OCI-LY1 (cell line): ENCODE measurements at regions not wholly inside any gene's neighbourhood (a gene's known extent, or its start where the extent isn't known, plus 50 kb on each side); places are given as distances from the start of the nearest gene placed in this dataset.

ENCODE experiments used
- H2AFZ ChIP-seq: fragments of 200-600 bp; sonication (generic), shearing (Covaris generic); 2 replicates; pipeline ENCODE4 v1.6.0; 2014; ENCODE audit warnings: antibody characterized with exemption, mild to moderate bottlenecking, low read length
- H3F3A ChIP-seq: fragments of 200-600 bp; sonication (generic), shearing (Covaris generic); 2 replicates; pipeline ENCODE4 v1.6.0; 2014; ENCODE audit warnings: mild to moderate bottlenecking, antibody characterized with exemption, low read length, moderate library complexity; ENCODE audit not compliant: insufficient read depth
- H3K27ac ChIP-seq: fragments of 200-600 bp; sonication (generic); 2 replicates; pipeline ENCODE4 v1.5.1; 2014; ENCODE audit warnings: low read length, mixed run types, mild to moderate bottlenecking, low read depth; ENCODE audit not compliant: poor library complexity, severe bottlenecking
- H3K27me3 ChIP-seq: fragments of 200-600 bp; sonication (generic); 2 replicates; pipeline ENCODE4 v1.6.0; 2014; ENCODE audit warnings: antibody characterized with exemption, mild to moderate bottlenecking, low read length, moderate library complexity; ENCODE audit not compliant: insufficient read depth
- H3K36me3 ChIP-seq: fragments of 200-600 bp; sonication (generic); 2 replicates; pipeline ENCODE4 v1.6.1; 2014; ENCODE audit warnings: mild to moderate bottlenecking, antibody characterized with exemption, low read length, moderate library complexity, mixed read lengths; ENCODE audit not compliant: insufficient read depth
- H3K4me1 ChIP-seq: fragments of 200-600 bp; sonication (generic); 2 replicates; pipeline ENCODE4 v1.5.1; 2014; ENCODE audit warnings: mild to moderate bottlenecking, low read length, moderate library complexity; ENCODE audit not compliant: insufficient read depth, severe bottlenecking
- H3K4me2 ChIP-seq: fragments of 200-600 bp; sonication (generic), shearing (Covaris generic); 2 replicates; pipeline ENCODE4 v1.6.1; 2014; ENCODE audit warnings: low read length
- H3K4me3 ChIP-seq: fragments of 200-600 bp; sonication (generic); 2 replicates; pipeline ENCODE4 v1.5.1; 2014; ENCODE audit warnings: low read length, low read depth, mild to moderate bottlenecking, mixed read lengths; ENCODE audit not compliant: poor library complexity, severe bottlenecking
- H3K79me2 ChIP-seq: fragments of 200-600 bp; shearing (Covaris generic); 2 replicates; pipeline ENCODE4 v1.6.1; 2016; ENCODE audit warnings: mixed run types, low read length, mixed read lengths; ENCODE audit not compliant: insufficient read depth
- H3K9ac ChIP-seq: fragments of 200-600 bp; sonication (generic), shearing (Covaris generic); 2 replicates; pipeline ENCODE4 v1.6.1; 2014; ENCODE audit warnings: mild to moderate bottlenecking, low read length, mixed read lengths
- H3K9me2 ChIP-seq: fragments of 200-600 bp; sonication (generic), shearing (Covaris generic); 2 replicates; pipeline ENCODE4 v1.6.1; 2014; ENCODE audit warnings: low read depth, mild to moderate bottlenecking, low read length, mixed read lengths
- H3K9me3 ChIP-seq: fragments of 200-600 bp; shearing (Covaris generic); 2 replicates; pipeline ENCODE4 v1.6.1; 2014; ENCODE audit warnings: low read length, mixed read lengths
- H4K20me1 ChIP-seq: fragments of 200-600 bp; sonication (generic), shearing (Covaris generic); 2 replicates; pipeline ENCODE4 v1.6.0; 2016; ENCODE audit warnings: mild to moderate bottlenecking, low read length; ENCODE audit not compliant: insufficient read depth
- EZH2 ChIP-seq: fragments of 200-600 bp; sonication (generic), shearing (Covaris generic); IDR thresholded peaks from 2 replicates; pipeline ENCODE4 v1.8.0; 2017; ENCODE audit warnings: borderline replicate concordance, mixed run types, mild to moderate bottlenecking, antibody characterized with exemption, low read length, moderate library complexity, mixed read lengths
- TF ChIP-seq, protein P1 (sequence below): fragments of 200-600 bp; sonication (generic), shearing (Covaris generic); IDR thresholded peaks from 2 replicates; pipeline ENCODE4 v1.5.1; 2017; ENCODE audit warnings: mild to moderate bottlenecking, antibody characterized with exemption, low read length, moderate library complexity, mixed read lengths

DNA sequence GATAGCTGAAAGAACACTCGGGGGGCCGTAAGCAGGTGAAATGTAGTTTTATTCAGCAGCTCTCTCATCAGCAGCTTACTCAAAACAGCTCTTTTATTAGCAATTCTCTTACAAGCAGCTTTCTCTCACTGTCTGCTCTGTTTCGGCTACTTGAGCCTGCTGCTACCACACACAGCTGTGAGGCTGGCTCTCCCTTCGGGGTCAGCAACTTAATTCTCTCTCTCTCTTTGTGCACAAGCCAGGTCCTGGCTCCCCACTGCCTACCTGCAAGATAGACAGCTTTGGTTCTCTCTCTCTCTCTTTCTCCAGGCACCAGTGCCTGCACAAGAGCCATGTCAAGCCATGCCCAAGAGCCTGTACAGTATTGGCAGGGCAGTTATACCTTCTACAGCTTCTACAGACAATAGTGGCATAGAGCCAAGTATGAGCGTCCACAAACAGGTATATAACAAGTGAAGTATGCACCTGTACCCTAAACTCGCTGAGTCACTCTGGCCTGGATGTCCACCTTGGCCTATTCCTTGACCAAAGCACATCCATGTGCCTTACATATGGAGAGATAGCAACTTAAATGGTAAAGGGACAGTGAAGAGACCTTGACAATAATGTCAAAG lies 110.8 kb downstream of the MTNR1B start:
- Histone ChIP-seq H3K4me2 (no peak overlapping the region), H3F3A (no peaks in the 10 kb centered on the region), H3K4me1 (no peaks in the 10 kb centered on the region), H3K36me3 (no peaks in the 10 kb centered on the region), H2AFZ (no peak overlapping the region), H3K9ac (no peak overlapping the region), H3K9me3 (no peaks in the 10 kb centered on the region), H3K9me2 (no peaks in the 10 kb centered on the region), H3K79me2 (no peaks in the 10 kb centered on the region), H3K27me3 (no peaks in the 10 kb centered on the region), H4K20me1 (no peaks in the 10 kb centered on the region), H3K27ac (no peak overlapping the region), H3K4me3 (no peak overlapping the region)
- no peak for TF ChIP-seq EZH2
- TF ChIP-seq, protein P1, sequence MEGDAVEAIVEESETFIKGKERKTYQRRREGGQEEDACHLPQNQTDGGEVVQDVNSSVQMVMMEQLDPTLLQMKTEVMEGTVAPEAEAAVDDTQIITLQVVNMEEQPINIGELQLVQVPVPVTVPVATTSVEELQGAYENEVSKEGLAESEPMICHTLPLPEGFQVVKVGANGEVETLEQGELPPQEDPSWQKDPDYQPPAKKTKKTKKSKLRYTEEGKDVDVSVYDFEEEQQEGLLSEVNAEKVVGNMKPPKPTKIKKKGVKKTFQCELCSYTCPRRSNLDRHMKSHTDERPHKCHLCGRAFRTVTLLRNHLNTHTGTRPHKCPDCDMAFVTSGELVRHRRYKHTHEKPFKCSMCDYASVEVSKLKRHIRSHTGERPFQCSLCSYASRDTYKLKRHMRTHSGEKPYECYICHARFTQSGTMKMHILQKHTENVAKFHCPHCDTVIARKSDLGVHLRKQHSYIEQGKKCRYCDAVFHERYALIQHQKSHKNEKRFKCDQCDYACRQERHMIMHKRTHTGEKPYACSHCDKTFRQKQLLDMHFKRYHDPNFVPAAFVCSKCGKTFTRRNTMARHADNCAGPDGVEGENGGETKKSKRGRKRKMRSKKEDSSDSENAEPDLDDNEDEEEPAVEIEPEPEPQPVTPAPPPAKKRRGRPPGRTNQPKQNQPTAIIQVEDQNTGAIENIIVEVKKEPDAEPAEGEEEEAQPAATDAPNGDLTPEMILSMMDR, result no peak

DNA sequence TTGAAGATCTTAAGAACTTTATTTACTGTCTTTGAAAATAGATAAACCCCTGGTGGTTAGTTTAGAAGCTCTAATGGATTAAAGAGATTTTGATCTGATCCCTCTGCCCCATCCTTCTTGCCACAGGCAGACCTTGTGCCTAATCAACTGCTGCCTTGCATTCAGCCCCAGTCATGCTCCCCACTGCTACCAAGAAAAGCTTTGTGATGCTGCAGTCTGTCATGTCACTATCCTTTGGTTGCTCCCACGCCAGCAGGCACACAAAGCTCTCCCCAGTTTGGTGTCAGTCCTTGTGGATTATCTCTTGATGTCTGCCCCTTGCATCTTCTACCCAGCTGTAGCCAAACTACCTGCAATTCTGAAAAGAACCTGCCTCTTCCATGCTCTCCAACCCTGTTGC lies 112.2 kb downstream of the MTNR1B start:
- H4K20me1 ChIP-seq, result no peaks in the 10 kb centered on the region
- H3K27ac ChIP-seq, result no peak overlapping the region

DNA sequence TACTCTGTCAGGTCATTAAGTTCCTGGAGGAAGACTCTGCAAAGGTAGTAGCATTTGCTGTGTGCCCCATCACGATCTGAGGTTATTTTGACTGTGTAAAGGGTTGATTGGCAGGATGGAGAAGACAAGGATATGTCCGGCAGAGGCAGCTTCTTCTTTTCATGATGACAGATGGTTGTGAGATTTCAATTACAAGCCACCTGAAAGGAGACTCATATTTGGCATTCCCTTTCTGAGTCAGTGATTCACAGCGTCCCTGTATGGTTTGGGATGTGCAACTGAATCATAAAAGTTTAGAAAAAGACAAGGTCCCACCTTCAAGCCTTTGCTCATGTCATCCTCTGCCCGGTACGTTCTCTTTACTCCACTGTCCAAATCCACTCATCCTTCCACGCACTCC lies 113.4 kb downstream of the MTNR1B start:
- Histone ChIP-seq H3K27ac (no peak overlapping the region), H3K79me2 (no peaks in the 10 kb centered on the region), H3F3A (no peaks in the 10 kb centered on the region), H3K4me1 (no peaks in the 10 kb centered on the region), H3K27me3 (no peaks in the 10 kb centered on the region), H4K20me1 (no peaks in the 10 kb centered on the region), H2AFZ (no peak overlapping the region), H3K9ac (no peak overlapping the region), H3K4me3 (no peak overlapping the region), H3K9me2 (no peaks in the 10 kb centered on the region), H3K36me3 (no peaks in the 10 kb centered on the region), H3K4me2 (no peak overlapping the region), H3K9me3 (no peaks in the 10 kb centered on the region)
- no peak for TF ChIP-seq EZH2
- TF ChIP-seq, protein P1, result no peak

More for the DNA sequence above, 112.2 kb downstream of the MTNR1B start:
- H2AFZ ChIP-seq, result no peak overlapping the region
- H3K4me3 ChIP-seq, result no peak overlapping the region
- no peak overlapping the region for H3K9ac ChIP-seq
- no peaks in the 10 kb centered on the region for H3K4me1 ChIP-seq
- no peaks in the 10 kb centered on the region for H3K9me2 ChIP-seq
- TF ChIP-seq, protein P1, result no peak
- TF ChIP-seq EZH2, result no peak
- no peaks in the 10 kb centered on the region for H3K9me3 ChIP-seq
- H3K4me2 ChIP-seq, result no peak overlapping the region
- no peaks in the 10 kb centered on the region for H3K79me2 ChIP-seq
- no peaks in the 10 kb centered on the region for H3F3A ChIP-seq
- H3K27me3 ChIP-seq, result no peaks in the 10 kb centered on the region
- H3K36me3 ChIP-seq, result no peaks in the 10 kb centered on the region
